ENCODE measurements at regions not wholly inside any gene's neighbourhood (a gene's known extent, or its start where the extent isn't known, plus 50 kb on each side); places are given as distances from the start of the nearest gene placed in this dataset.

GRCh38 chr6:170114956-170115855 lies 175.7 kb downstream of the DLL1 start:
- TF ChIP-seq, protein P1, sequence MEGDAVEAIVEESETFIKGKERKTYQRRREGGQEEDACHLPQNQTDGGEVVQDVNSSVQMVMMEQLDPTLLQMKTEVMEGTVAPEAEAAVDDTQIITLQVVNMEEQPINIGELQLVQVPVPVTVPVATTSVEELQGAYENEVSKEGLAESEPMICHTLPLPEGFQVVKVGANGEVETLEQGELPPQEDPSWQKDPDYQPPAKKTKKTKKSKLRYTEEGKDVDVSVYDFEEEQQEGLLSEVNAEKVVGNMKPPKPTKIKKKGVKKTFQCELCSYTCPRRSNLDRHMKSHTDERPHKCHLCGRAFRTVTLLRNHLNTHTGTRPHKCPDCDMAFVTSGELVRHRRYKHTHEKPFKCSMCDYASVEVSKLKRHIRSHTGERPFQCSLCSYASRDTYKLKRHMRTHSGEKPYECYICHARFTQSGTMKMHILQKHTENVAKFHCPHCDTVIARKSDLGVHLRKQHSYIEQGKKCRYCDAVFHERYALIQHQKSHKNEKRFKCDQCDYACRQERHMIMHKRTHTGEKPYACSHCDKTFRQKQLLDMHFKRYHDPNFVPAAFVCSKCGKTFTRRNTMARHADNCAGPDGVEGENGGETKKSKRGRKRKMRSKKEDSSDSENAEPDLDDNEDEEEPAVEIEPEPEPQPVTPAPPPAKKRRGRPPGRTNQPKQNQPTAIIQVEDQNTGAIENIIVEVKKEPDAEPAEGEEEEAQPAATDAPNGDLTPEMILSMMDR (IDR thresholded peaks at IDR 0.05): no peak
- TF ChIP-seq TCF12 (IDR thresholded peaks at IDR 0.05): no peak
- TF ChIP-seq RAD21 (IDR thresholded peaks at IDR 0.05; ENCODE audit: low read length): no peak
- no peak for TF ChIP-seq MXI1 (IDR thresholded peaks at IDR 0.05; ENCODE audit: low read depth, low read length)
- no peak for TF ChIP-seq IRF3 (IDR thresholded peaks at IDR 0.05; ENCODE audit: low read depth, low read length)
- TF ChIP-seq ELF1 (IDR thresholded peaks at IDR 0.05): no peak
- TF ChIP-seq SMC3 (IDR thresholded peaks at IDR 0.05; ENCODE audit: low read depth, low read length): no peak
- no peak for TF ChIP-seq GABPA (IDR thresholded peaks at IDR 0.05; ENCODE audit: low read depth)
- TF ChIP-seq CHD2 (IDR thresholded peaks at IDR 0.05; ENCODE audit: low read length, partially characterized antibody): no peak
- no peak for TF ChIP-seq RFX5 (IDR thresholded peaks at IDR 0.05; ENCODE audit: low read length)
- TF ChIP-seq, protein P2, sequence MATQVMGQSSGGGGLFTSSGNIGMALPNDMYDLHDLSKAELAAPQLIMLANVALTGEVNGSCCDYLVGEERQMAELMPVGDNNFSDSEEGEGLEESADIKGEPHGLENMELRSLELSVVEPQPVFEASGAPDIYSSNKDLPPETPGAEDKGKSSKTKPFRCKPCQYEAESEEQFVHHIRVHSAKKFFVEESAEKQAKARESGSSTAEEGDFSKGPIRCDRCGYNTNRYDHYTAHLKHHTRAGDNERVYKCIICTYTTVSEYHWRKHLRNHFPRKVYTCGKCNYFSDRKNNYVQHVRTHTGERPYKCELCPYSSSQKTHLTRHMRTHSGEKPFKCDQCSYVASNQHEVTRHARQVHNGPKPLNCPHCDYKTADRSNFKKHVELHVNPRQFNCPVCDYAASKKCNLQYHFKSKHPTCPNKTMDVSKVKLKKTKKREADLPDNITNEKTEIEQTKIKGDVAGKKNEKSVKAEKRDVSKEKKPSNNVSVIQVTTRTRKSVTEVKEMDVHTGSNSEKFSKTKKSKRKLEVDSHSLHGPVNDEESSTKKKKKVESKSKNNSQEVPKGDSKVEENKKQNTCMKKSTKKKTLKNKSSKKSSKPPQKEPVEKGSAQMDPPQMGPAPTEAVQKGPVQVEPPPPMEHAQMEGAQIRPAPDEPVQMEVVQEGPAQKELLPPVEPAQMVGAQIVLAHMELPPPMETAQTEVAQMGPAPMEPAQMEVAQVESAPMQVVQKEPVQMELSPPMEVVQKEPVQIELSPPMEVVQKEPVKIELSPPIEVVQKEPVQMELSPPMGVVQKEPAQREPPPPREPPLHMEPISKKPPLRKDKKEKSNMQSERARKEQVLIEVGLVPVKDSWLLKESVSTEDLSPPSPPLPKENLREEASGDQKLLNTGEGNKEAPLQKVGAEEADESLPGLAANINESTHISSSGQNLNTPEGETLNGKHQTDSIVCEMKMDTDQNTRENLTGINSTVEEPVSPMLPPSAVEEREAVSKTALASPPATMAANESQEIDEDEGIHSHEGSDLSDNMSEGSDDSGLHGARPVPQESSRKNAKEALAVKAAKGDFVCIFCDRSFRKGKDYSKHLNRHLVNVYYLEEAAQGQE (IDR thresholded peaks at IDR 0.05; ENCODE audit: low read depth, low read length): no peak
- no peak for TF ChIP-seq FOSL2 (IDR thresholded peaks at IDR 0.05; ENCODE audit: borderline replicate concordance, low read depth)

Data from SK-N-SH (cell line).